Fibroblast of skin of scalp (primary cell): ENCODE measurements at regions not wholly inside any gene's neighbourhood (a gene's known extent, or its start where the extent isn't known, plus 50 kb on each side); places are given as distances from the start of the nearest gene placed in this dataset.
A peak's percentile ranks its signal among the peaks of the same experiment; 100 is the strongest.

Experiments used
- DNase-seq: peaks from one replicate; pipeline ENCODE4 v3.0.0-alpha.2; 2013

GRCh38 chr6:18963439-18963838 is 576.3 kb downstream of the RNF144B start:
- DNase-seq: no peak

GRCh38 chr6:18973251-18973650 is 586.1 kb downstream of the RNF144B start:
- DNase-seq: no peak

- DNase-seq: no peak
These were observed 588.9 kb downstream of the RNF144B start for GRCh38 chr6:18976091-18976490.

- DNase-seq: no peak
These were observed 589.8 kb downstream of the RNF144B start for GRCh38 chr6:18976966-18977365.

- DNase-seq: peak; percentile 64
These were observed 591.4 kb downstream of the RNF144B start for GRCh38 chr6:18978337-18979128.

GRCh38 chr6:18985061-18985460 is 597.9 kb downstream of the RNF144B start:
- DNase-seq: no peak

- DNase-seq: no peak
These were observed 598.8 kb downstream of the RNF144B start for GRCh38 chr6:18985996-18986395.

GRCh38 chr6:18988636-18989035 is 601.5 kb downstream of the RNF144B start:
- DNase-seq: no peak

GRCh38 chr6:18990059-18990978 is 603.2 kb downstream of the RNF144B start:
- DNase-seq: peak; percentile 69

GRCh38 chr6:18997375-18997826 is 610.3 kb downstream of the RNF144B start:
- DNase-seq: peak; percentile 59

GRCh38 chr6:19002976-19003560 is 615.9 kb downstream of the RNF144B start:
- DNase-seq: no peak

- DNase-seq: peak; percentile 60
These were observed 617.0 kb downstream of the RNF144B start for GRCh38 chr6:19004176-19004575.

- no peak for DNase-seq
These were observed 622.6 kb downstream of the RNF144B start for GRCh38 chr6:19009769-19010168.

GRCh38 chr6:19013026-19013705 is 626.0 kb downstream of the RNF144B start:
- peak; percentile 36 for DNase-seq

- peak; percentile 74 for DNase-seq
These were observed 637.6 kb downstream of the RNF144B start for GRCh38 chr6:19024737-19025136.

GRCh38 chr6:19028201-19028600 is 641.1 kb downstream of the RNF144B start:
- no peak for DNase-seq

GRCh38 chr6:19032591-19033295 is 645.6 kb downstream of the RNF144B start:
- DNase-seq: no peak

- no peak for DNase-seq
These were observed 646.5 kb downstream of the RNF144B start for GRCh38 chr6:19033683-19034082.

GRCh38 chr6:19034986-19035385 is 647.8 kb downstream of the RNF144B start:
- no peak for DNase-seq

GRCh38 chr6:19035461-19036195 is 648.5 kb downstream of the RNF144B start:
- DNase-seq: no peak

- DNase-seq: no peak
These were observed 649.0 kb downstream of the RNF144B start for GRCh38 chr6:19036196-19036555.
